ENCODE measurements at regions not wholly inside any gene's neighbourhood (a gene's known extent, or its start where the extent isn't known, plus 50 kb on each side); places are given as distances from the start of the nearest gene placed in this dataset.

DNA sequence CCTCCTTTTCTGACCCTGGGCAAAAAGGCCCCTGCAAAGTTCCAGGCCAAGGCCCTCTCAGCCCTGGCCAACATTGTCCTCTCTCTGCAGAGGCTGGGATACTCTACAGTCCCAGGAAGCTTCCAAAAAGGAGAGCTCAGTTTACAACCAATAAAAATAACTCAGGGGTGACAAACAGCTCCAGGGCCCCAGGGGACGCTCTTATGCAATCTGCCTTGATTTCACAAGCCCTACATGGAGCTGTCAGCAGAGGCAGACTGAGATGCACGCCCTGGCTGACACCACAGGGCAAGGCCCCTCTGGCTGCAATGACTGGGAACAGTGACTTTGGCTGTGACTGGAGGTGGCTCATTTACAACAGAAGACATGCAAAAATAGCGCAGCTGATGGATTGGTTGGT lies 129.0 kb upstream of the MED13L start:
- H3K9me3 ChIP-seq: no peaks in the 10 kb centered on the region
- no peak overlapping the region for H3K4me3 ChIP-seq
- peak in 1 of 2 donors; percentile 82 for DNase-seq
- WGBS, 2 donors: 25 to 30% methylated on average over 2 to 3 of the region's 3 CpGs
- H3K4me1 ChIP-seq: peaks cover 12 to 17% (median 14%) of the 10 kb centered on the region in 4 donors
- H3K36me3 ChIP-seq: no peaks in the 10 kb centered on the region
- H3K27me3 ChIP-seq: no peaks in the 10 kb centered on the region
- peak; percentile 65 to 90 for ATAC-seq (ENCODE audit: low FRiP score in 2 of 2)
- TF ChIP-seq EP300 (IDR thresholded peaks at IDR 0.05): peak in 1 of 4 donors; percentile 73
- peak; percentile 82 to 88 for TF ChIP-seq POLR2AphosphoS5 (IDR thresholded peaks at IDR 0.05)
- TF ChIP-seq, protein P1, sequence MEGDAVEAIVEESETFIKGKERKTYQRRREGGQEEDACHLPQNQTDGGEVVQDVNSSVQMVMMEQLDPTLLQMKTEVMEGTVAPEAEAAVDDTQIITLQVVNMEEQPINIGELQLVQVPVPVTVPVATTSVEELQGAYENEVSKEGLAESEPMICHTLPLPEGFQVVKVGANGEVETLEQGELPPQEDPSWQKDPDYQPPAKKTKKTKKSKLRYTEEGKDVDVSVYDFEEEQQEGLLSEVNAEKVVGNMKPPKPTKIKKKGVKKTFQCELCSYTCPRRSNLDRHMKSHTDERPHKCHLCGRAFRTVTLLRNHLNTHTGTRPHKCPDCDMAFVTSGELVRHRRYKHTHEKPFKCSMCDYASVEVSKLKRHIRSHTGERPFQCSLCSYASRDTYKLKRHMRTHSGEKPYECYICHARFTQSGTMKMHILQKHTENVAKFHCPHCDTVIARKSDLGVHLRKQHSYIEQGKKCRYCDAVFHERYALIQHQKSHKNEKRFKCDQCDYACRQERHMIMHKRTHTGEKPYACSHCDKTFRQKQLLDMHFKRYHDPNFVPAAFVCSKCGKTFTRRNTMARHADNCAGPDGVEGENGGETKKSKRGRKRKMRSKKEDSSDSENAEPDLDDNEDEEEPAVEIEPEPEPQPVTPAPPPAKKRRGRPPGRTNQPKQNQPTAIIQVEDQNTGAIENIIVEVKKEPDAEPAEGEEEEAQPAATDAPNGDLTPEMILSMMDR (IDR thresholded peaks at IDR 0.05): peak in 1 of 6 experiments; percentile 6
- no peak for TF ChIP-seq POLR2A (IDR thresholded peaks at IDR 0.05)
- no peak overlapping the region for H3K27ac ChIP-seq

GRCh38 chr12:116408489-116409250 lies 131.2 kb upstream of the MED13L start:
- Histone ChIP-seq H3K27ac (no peak overlapping the region), H3K4me3 (no peak overlapping the region), H3K36me3 (no peaks in the 10 kb centered on the region), H3K27me3 (no peaks in the 10 kb centered on the region), H3K9me3 (no peaks in the 10 kb centered on the region), H3K4me1 (peaks cover 12 to 17% (median 14%) of the 10 kb centered on the region in 4 donors)
- no peak for DNase-seq
- TF ChIP-seq POLR2A (IDR thresholded peaks at IDR 0.05): no peak
- TF ChIP-seq, protein P1 (IDR thresholded peaks at IDR 0.05): no peak
- TF ChIP-seq EP300 (IDR thresholded peaks at IDR 0.05): no peak
- TF ChIP-seq POLR2AphosphoS5 (IDR thresholded peaks at IDR 0.05): no peak
- WGBS, 2 donors: 89 to 91% methylated on average over 13 of the region's 13 CpGs
- ATAC-seq (ENCODE audit: low FRiP score in 2 of 2): no peak

GRCh38 chr12:116411977-116412376 lies 134.5 kb upstream of the MED13L start:
- no peak overlapping the region for H3K27ac ChIP-seq
- no peaks in the 10 kb centered on the region for H3K9me3 ChIP-seq
- no peak overlapping the region for H3K4me3 ChIP-seq
- no peak for TF ChIP-seq EP300 (IDR thresholded peaks at IDR 0.05)
- TF ChIP-seq POLR2AphosphoS5 (IDR thresholded peaks at IDR 0.05): no peak
- TF ChIP-seq POLR2A (IDR thresholded peaks at IDR 0.05): no peak
- TF ChIP-seq, protein P1 (IDR thresholded peaks at IDR 0.05): no peak
- H3K36me3 ChIP-seq: no peaks in the 10 kb centered on the region
- ATAC-seq (ENCODE audit: low FRiP score in 2 of 2): no peak
- no peaks in the 10 kb centered on the region for H3K27me3 ChIP-seq
- WGBS, 2 donors: 93 to 95% methylated on average over 3 of the region's 3 CpGs
- peaks cover 3 to 10% (median 7%) of the 10 kb centered on the region in 4 donors for H3K4me1 ChIP-seq
- no peak for DNase-seq

GRCh38 chr12:116414891-116415290 lies 137.4 kb upstream of the MED13L start:
- ATAC-seq (ENCODE audit: low FRiP score in 2 of 2) (no peak), DNase-seq (no peak)
- no peak for TF ChIP-seq POLR2A (IDR thresholded peaks at IDR 0.05)
- TF ChIP-seq, protein P1 (IDR thresholded peaks at IDR 0.05): no peak
- TF ChIP-seq EP300 (IDR thresholded peaks at IDR 0.05): no peak
- TF ChIP-seq POLR2AphosphoS5 (IDR thresholded peaks at IDR 0.05): no peak
- no peak overlapping the region for H3K27ac ChIP-seq
- no peak overlapping the region for H3K4me3 ChIP-seq
- no peaks in the 10 kb centered on the region for H3K9me3 ChIP-seq
- no peaks in the 10 kb centered on the region for H3K36me3 ChIP-seq
- peaks cover 0 to 7% (median 7%) of the 10 kb centered on the region in 4 donors for H3K4me1 ChIP-seq
- 81 to 91% methylated on average over 12 of the region's 12 CpGs for WGBS, 2 donors
- H3K27me3 ChIP-seq: no peaks in the 10 kb centered on the region

All from upper lobe of left lung (tissue), 6 donors.